ENCODE measurements at regions not wholly inside any gene's neighbourhood (a gene's known extent, or its start where the extent isn't known, plus 50 kb on each side); places are given as distances from the start of the nearest gene placed in this dataset.

DNA sequence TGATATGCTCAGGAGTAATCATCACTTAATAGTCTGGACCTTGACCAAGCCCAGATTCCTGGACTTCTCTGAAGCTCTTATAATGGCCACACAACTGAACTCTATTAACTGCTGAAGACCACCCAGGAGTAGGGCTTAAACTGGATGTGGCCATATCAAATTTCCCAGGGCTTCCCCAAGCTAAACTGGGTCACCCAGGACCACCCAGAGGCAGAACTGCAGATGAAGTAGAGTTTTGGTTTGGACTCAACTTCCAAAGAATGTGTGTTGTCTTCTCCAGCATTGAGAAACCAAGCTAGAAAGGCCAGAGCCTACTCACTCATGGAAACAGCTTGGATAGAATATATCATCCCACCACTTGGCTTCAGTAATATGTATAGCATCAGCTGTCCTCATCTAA lies 358.2 kb upstream of the MEOX2 start:
- no peak for DNase-seq

DNA sequence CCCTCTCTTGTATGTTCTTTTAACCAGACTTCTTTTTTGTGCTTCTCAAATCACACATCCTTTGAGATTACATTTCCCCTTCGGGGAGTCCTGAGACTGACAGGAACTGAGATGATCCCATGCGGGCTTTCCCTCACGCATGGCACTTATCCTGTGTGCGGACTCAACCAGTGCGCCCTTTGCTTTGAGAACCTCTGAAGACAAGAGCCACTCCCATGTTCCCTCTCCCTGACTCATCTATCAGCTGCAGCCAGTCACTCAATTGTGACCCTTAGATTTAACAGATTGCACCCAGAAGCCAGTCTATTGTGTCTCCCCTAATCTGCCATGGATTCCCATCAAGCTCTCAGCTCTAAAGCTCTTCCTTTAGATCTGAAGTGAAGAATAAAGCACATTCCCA lies 353.9 kb upstream of the MEOX2 start:
- DNase-seq = no peak

DNA sequence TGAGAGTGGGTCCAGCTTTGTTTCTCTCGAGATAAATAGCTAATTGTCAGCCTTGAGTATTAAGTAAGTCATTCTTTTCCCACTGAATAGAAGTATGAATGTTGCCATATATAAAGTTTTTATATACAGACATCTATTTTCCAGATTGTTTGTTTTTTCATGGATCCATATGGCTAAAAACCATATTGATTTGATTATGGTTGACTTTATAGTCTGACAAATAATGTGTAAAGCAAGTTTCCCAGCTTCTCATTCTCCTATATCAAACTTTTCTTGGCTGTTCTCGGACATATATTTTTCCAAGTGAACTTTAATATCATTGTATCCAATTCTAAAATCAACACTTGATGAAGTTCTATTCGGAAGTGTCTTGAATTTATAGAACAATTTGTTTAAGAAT lies 352.4 kb upstream of the MEOX2 start:
- no peak for DNase-seq

DNA sequence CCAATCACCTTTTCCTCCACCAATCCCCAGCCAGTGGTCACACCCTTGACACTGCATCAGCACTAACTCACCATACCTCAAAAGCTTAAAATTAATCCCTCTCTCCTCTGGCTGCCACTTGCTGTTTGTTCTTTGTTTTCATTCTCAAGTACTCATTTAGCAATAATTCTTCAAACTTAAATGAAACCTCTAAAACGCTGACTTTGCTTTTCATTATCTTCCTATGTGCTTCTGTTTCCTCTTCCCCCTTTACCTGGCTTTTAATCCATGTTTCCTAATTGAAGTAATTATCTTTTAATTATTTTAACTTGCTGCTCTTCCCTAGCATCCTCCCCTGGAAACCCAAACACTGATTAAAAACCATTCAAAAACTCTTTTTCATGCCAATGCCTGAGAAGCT lies 348.9 kb upstream of the MEOX2 start:
- DNase-seq = no peak

DNA sequence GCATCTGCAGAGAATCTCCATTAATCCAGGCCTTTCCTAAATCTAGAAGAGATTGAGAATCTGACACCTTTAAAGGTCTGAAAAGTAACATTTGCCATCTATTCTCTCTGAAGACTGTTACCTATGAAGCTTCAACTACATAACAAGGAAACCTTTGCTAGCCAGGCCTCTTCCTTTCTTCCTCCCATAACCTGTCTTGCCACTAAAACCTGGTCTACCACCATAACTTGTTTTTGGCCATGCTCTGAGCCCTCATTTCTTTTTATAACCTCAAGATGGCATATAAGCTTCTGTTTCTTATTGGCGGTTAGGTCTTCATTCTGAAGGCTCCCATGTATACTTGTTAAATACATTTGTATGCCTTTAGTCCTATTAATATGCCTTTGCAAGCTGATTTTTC lies 348.4 kb upstream of the MEOX2 start:
- no peak for DNase-seq

DNA sequence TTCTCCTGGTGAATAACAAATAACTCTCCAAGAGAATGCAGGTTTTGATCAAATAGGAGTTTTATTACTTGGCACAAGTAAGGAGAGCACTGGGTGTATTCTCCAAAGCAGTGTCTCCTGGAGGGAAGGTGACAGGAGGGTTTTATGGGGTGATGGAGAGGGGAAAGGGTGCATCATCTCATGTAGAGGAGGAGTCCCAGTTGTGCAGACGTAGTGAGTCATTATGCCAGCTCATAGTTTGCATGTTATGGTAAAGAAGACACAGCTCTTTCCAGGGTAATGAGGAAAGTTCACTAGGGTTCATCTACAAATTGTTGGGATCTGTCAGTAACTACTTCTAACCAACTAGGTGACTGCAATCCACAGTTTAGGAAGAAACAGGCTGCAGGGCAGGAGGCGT lies 347.9 kb upstream of the MEOX2 start:
- DNase-seq = no peak

DNA sequence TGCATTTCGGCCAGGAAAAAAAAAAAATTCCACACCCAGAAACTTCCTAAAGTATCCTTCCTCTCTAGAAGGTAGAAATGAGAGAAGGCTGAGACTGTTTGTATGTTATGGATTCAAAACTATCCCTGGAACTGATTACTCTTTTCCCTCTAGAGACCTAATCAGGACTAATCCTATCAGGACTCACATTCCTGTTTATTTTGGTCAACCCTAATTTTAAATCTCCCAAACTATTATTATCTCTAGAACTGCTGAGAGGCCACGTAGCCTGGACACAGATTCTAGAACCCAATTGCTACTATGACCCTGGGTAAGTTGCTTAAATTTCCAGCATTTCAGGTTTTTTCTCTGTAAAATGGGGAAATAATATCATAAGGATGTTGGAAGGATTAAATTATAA lies 346.8 kb upstream of the MEOX2 start:
- no peak for DNase-seq

DNA sequence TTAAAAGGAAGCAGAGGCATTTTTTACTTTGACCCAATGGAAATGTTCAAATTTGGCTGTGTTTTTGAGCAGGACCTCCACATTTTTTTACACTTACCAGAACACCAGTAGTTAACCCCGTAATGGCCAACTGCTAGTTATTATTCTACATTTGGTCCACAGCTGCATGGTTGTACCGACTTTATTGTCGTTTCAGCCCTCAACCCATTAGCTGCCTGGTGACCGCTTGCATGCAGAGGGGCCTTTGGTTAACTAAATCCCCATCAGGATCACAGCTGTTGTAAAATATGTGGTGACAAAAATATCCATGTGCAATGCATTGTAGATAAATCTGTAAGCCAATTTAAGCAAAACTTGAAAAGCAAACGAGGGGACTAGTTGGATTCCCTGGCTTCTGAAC lies 342.2 kb upstream of the MEOX2 start:
- no peak for DNase-seq

DNA sequence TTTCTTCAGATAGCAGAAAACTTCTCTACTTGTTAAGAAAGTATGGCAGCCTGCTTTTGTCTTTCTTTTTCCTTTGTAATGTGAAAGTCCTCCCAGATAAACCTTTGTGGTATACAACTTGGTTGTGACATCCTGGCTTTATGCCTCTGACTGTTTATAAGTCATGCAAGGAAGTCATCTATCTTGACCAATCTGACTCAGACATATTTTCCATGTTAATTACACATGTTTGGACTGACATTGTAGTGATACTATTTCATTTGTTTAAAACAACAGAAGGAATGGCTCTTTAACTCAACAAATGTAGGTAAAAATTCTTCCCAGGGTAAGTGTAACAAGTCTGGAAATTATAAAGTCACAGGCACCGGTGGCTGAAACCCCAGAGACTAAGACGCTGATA lies 341.6 kb upstream of the MEOX2 start:
- peak; percentile 65 for DNase-seq

DNA sequence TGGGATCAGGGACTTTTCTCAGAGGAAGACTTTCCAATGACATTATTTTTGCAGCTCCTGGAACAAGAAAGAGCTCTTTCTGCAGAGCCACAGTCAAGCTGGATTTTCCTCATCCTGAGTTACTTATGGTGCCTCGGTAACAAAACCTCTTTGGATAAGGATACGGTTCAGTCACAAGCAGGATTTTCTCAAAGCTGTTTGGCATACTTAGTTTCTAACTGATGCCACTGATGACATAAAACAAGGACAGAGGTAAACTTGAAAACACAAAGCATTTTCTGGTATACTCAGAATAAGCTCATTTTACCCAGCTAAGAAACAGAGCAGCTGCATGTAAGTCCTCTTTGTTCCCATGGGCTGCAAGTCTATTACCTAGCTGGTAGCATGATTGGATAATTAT lies 340.9 kb upstream of the MEOX2 start:
- no peak for DNase-seq

DNA sequence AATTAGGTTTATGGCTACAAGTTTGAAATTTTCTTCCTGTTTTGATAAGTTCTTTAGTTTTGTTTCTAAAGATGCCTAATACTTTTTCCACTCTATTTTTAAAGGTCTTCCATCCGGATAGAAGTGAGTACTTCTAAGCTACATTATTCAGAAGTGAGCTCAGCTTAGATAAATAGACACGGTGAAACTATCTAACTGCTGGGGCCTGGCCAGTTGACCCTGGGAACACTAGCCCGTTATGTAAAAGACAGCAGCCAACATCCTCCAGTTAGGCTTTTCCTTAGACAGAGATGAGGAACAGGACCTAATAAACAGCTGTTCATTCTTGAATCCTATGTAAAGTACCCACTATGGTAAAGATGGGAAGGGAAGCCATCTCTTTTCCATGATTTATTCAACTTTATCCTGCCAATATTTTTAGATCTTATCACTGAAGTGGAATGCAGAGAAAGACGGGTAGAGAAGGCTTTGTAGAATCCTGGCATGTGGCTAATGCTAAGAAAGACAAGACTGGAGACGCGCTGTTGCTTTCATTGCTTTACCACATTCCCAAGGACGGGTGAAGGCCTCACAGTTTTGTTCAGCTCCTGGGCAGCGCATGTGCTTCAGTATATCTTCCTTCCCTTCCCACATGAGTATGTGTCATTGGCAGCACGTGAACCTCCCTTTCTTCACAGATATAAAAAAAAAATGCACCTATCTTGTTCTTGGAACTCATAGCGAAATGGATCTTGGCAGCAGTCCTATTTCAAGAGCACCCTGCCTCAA lies 340.0 kb upstream of the MEOX2 start:
- no peak for DNase-seq

DNA sequence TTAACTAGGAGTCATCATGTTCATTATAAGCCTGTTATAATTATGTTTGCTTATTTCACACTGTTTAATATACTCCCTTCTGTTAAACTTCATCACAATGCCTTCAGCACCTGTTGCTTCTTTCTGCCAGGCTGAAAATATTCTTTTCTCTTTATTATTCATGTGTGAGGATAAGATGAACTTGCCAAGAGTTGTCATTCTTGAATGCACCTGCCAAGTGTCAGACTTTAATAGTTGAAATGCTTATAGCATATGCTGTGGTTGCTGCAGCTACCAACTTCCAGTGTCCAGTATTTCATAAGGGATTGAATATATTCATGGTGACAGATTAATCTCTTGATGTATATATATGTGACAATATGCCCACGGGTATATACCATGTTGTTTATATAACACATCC lies 339.2 kb upstream of the MEOX2 start:
- DNase-seq = no peak

DNA sequence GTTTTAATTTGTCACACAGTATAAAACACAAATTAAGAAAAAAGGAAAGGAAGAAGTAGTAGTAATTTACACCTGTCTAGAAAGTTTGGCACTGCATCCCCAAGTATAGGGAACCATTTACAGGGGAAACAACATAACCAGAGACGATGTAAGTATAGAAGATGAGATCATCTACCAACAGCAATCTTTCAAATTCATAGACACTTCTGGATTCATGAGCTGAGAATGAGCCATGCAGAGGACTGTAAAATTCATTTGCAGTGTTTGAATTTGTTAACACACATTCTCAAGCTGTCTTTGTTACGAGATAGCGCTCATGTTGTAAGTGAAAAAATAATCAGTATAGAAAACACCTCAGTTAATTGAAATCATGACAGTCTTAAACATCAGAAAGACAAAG lies 337.0 kb upstream of the MEOX2 start:
- DNase-seq = no peak

DNA sequence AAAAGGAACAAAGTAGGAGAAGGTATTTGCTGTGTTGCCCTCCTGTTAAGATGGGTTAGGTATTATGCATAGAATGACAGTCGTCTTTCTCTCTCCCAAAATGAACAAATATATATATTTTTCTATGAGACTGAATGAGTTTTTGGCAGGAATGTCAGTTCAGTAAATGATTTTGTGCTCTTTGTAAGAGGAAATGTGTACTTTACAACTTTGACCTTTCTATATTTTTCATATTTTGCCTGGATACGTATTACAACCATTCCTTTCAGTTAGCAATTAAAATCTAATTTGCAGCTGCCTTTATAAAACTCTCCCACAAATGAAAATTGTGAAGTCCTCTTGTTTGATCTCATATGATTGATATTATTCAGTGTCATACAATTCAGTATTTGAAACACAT lies 336.6 kb upstream of the MEOX2 start:
- no peak for DNase-seq

DNA sequence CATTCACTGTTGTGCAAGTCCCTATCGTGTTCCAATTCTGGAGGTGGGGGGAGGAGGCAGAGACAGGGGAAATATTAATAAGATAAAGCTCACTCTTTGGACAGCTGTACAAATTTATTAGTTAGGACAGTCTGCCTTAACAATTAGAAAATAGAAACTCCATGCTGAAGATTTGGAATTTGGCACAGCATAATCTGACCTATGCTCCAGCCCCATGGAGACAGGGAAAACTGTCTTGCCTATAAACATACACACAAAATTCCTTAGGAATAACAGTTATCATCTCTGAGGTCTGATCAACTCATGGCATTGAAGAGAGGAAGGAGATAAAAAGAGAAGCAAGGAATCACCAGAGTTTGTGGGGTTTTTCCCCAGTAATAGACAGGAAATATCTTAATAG lies 335.4 kb upstream of the MEOX2 start:
- DNase-seq = no peak

DNA sequence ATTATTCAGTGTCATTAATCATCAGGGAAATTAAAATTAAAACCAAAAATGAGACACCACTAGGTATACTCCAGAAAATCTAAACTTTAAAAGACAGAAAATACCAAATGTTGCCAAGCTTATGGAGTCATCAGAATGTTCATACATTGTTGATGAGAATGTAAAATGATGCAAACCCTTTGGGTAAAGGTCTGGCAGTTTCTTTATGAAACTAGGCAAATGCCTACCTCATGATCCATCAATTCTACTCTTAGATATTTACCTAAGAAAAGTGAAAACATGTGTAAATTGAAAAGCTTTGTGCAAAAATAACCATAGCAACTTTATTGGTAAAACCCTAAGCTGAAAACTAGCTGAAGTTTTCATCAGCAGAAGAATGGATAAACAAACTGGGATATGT lies 329.5 kb upstream of the MEOX2 start:
- DNase-seq = no peak

DNA sequence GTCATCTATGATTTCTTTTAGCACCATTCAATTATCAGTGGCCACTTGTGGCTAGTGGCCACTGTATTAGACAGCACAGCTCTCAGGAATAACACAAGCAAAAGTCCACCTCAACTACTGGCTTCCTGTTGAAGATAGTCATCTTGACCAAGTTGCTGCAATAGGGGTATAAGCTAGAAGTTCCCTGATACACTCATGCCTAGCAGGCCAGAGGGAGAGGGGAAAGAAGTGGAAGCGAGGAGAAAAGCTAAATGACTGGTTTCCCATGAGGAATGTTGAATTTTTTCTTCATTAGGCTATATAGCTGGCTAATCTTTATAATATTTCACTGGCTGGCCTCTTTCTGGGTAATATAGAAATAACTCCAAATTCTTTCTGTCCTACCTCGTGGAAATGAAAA lies 327.5 kb upstream of the MEOX2 start:
- no peak for DNase-seq

DNA sequence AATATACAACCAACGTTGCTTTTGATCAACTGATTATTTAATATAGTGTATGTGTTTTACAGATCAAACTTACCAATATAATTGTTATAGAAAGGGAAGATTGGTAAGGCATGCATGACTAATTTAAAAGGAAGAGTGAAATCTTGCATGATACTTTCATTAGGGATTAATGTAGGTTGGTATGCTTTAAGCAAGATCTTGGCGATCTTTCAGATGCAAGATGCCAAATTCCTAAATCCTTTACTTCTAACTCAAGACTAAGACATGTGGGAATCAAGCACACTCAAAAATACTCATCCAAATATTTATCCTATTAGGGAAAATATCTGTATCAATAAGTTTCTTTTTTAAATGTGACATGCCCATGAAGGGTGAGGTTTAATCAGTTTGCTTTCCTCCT lies 321.4 kb upstream of the MEOX2 start:
- no peak for DNase-seq

DNA sequence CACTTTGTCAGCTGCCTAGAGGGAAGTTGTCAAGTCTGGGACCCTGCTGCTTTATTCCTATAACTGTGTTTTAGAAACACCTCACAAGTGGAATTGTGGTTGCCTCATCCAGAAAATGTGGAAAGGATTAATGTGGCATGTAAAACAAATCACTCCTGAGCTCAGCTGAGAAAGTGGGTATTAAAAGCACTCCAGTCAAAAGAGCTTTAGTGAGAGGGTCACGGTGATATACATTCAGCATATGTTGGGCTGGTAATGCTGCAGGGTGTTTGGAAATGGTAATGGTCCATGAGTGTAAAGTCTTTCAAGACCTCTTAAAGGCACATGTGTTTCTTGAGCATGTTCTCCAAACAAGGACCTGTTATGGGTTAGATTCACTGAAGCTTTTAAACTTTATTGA lies 318.2 kb upstream of the MEOX2 start:
- no peak for DNase-seq

DNA sequence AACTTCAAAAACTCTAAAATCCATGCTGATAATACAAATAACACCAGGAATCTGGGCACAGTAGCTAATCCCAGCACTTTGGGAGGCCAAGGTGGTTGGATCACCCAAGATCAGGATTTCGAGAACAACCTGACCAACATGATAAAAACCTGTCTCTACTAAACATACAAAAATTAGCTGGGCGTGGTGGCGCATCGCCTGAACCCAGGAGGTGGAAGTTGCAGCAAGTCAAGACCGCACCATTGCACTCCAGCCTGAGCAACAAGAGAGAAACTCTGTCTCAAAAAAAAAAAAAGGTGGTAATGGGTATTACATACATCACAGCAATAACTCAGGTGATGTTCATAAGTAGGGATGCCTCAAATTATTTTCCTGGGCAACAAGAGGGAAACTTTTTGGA lies 315.0 kb upstream of the MEOX2 start:
- DNase-seq = no peak

DNA sequence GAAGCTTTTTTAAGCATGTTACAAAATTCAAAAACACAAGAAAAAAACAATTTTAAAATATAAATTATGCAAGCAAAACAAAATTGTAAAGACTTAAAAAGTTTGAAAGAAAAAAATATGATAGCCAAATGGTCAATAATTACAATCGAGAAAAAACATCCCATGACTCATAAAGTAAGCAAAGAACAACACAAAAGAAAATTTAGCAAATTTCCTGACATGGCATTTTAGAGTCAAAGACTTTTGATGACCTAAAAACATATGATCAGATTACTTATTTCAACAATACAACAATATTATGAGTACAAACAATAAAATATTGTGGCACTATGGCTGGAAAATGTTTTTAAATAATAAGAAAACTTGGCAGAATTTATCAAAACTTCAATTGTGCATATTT lies 312.1 kb upstream of the MEOX2 start:
- no peak for DNase-seq

DNA sequence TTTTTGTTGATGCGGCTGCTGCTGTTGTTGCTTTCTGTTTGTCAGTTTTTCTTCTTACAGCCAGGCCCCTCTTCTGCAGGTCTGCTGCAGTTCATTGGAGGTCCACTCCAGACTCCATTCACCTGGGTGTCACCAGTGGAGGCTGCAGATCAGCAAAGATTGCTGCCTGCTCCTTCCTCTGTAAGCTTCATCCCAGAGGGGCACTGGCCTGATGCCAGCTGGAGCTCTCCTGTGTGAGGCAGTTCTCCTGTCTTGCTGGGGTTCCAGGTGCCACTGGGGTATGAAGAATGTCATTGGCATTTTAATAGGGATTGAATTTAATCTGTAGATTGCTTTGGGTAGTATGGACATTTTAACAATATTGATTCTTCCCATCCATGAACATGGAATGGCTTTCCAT lies 308.5 kb upstream of the MEOX2 start:
- no peak for DNase-seq

DNA sequence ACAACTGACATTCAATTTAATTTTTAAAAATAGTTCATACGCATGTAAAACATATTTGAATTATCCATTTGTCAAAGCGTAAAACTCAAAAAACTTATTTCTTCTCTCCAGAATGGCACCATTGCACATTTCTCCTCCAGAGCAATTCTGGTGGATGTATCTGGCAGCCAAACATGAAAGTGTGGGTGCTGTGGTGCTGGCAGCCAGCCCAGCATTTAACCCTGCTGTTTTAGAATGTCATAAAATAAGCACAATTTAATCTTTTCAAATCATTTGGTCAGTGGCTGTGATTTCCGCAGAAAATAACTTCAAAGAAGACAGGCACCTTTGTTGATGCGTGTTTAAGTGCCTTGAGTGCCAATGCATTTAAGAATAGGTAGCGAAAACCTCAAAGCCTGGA lies 302.7 kb upstream of the MEOX2 start:
- DNase-seq = no peak

DNA sequence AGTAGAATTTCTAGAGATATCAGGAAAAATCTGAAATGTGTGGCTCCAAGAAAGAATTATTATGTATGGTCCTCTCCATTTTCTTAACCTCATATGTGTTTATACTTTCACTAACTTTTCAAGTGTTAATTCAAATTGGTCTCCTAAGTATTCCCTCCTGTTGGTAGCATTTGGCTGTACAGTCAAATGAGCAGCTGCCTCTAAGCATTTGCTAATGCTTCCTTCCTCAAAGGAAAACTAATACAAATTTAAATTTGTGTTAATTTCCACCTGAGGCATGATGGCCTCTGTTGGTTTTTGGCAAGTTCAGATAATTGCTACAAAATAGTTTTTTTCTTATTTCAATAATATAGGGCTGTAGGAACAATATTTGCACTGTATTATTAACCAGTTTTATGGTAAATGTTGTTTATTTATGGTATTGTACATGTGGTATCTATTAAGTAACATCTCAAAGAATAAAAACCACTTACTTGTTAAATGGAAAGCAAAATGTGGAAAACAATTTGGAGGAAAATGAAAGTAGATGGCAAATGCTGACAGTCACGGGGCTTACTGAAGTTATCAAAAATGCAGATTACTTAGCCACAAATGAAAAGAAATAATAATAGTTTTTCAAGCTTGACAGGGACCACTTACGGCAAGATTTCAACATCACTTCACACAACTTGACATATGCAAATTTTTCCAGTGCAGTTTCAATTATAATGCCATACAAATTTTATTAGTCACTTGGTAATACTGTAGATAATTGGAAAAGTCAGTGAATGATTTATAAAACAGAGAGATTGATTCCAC lies 299.3 kb upstream of the MEOX2 start:
- no peak for DNase-seq

DNA sequence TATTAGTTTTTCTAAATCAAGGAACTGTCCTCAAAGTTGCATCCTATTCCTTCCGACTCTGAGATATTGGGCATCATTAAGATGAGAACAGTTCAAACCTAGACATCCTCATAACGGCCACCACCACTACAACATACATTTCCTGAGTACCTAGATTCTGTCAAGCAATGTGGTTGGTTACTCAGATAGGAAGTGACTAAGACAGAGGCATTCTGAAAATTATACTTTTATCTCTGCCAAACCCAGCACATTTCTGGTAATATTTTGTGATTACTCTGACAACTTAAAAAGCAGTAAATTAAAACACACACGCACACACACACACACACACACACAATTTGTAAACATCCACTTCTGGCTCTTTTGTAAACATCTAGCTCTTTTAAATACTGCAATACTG lies 291.2 kb upstream of the MEOX2 start:
- DNase-seq = no peak
